ENCODE measurements at regions not wholly inside any gene's neighbourhood (a gene's known extent, or its start where the extent isn't known, plus 50 kb on each side); places are given as distances from the start of the nearest gene placed in this dataset.

DNA sequence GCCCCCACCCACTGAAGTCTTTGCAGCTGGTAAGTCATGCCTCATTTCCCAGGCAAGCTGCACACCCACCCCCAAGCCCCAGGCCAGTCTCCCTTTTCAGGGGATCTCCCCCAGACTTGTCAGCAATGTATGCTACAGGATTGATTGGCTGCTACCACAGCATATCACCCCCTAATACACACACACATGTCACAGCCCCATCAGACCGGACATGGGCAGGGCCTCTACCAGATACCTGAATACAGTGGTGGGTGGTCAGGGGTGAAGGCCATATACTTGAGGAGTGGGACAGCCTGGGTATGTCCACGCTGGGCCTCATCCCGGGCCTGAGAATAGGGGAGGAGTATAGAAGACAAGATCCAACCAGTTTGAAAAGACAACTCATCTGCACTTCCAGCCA is 63.4 kb upstream of the ARAP3 start:
- CTCF ChIA-PET: no interaction called here
- WGBS (ENCODE audit: insufficient coverage): no CpG with 5 or more reads among the region's 3 CpGs
- Histone ChIP-seq H3K36me3 (ENCODE audit: control insufficient read depth in 2 of 2, extremely low read depth in 1 of 2, insufficient read depth in 1 of 2, low read length in 1 of 2) (no peaks in the 10 kb centered on the region), H3K4me1 (ENCODE audit: control insufficient read depth in 1 of 2, extremely low read depth in 1 of 2, insufficient read depth in 2 of 2, low read length in 2 of 2) (no peaks in the 10 kb centered on the region), H3K9me3 (no peaks in the 10 kb centered on the region), H3K4me3 (ENCODE audit: control insufficient read depth in 1 of 2, extremely low read depth in 1 of 2, low read length in 1 of 2) (no peak overlapping the region), H3K27ac (ENCODE audit: low read length) (no peak overlapping the region), H3K27me3 (replicated peaks in 1 of 2; ENCODE audit: control insufficient read depth in 2 of 2, extremely low read depth in 1 of 2, insufficient read depth in 2 of 2, low read length in 1 of 2) (peaks cover 0 to 52% of the 10 kb centered on the region in 2 experiments)
- H3K9me3 Mint-ChIP-seq: no peaks in the 10 kb centered on the region
- peaks cover 63 to 72% of the 10 kb centered on the region in 2 donors for H3K27me3 Mint-ChIP-seq
- no peak overlapping the region for H3K27ac Mint-ChIP-seq
- no peak for DNase-seq
- POLR2A ChIA-PET: no interaction called here
- no peak overlapping the region for H3K4me3 Mint-ChIP-seq
- no peaks in the 10 kb centered on the region for H3K4me1 Mint-ChIP-seq
- no peaks in the 10 kb centered on the region for H3K36me3 Mint-ChIP-seq
- no peak for ATAC-seq (replicated peaks in 1 of 4)

DNA sequence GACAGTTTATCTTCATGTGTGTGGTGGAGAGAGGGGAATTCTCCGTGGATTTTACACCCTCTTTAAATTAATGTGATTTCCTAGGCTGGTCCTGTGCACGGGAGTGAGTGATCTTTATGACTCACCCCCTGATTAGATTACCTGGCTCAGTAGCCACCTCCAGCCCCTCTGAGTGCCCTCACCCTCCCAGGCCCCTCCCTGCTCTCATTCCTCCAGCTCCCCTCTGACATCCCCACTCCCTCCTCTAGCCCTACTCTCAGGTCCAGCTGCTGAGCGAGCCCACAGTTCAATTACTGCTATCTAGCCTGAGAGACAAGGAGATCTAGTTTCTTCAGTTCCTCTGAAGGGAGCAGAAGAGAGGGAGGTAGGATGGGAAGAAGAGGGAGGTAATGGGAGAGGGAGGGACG is 61.8 kb upstream of the ARAP3 start:
- Histone ChIP-seq H3K9me3 (no peaks in the 10 kb centered on the region), H3K36me3 (ENCODE audit: control insufficient read depth in 2 of 2, extremely low read depth in 1 of 2, insufficient read depth in 1 of 2, low read length in 1 of 2) (no peaks in the 10 kb centered on the region), H3K4me1 (ENCODE audit: control insufficient read depth in 1 of 2, extremely low read depth in 1 of 2, insufficient read depth in 2 of 2, low read length in 2 of 2) (no peaks in the 10 kb centered on the region), H3K4me3 (ENCODE audit: control insufficient read depth in 1 of 2, extremely low read depth in 1 of 2, low read length in 1 of 2) (no peak overlapping the region), H3K27me3 (replicated peaks in 1 of 2; ENCODE audit: control insufficient read depth in 2 of 2, extremely low read depth in 1 of 2, insufficient read depth in 2 of 2, low read length in 1 of 2) (peaks cover 0 to 40% of the 10 kb centered on the region in 2 experiments), H3K27ac (ENCODE audit: low read length) (no peak overlapping the region)
- ATAC-seq (replicated peaks in 1 of 4): no peak
- H3K4me1 Mint-ChIP-seq: no peaks in the 10 kb centered on the region
- 14% methylated on average over 1 of the region's 4 CpGs for WGBS (ENCODE audit: insufficient coverage)
- H3K4me3 Mint-ChIP-seq: no peak overlapping the region
- DNase-seq: no peak
- ChIA-PET CTCF (no interaction called here), POLR2A (no interaction called here)
- no peaks in the 10 kb centered on the region for H3K9me3 Mint-ChIP-seq
- no peak overlapping the region for H3K27ac Mint-ChIP-seq
- peaks cover 57 to 67% of the 10 kb centered on the region in 2 donors for H3K27me3 Mint-ChIP-seq
- no peaks in the 10 kb centered on the region for H3K36me3 Mint-ChIP-seq

DNA sequence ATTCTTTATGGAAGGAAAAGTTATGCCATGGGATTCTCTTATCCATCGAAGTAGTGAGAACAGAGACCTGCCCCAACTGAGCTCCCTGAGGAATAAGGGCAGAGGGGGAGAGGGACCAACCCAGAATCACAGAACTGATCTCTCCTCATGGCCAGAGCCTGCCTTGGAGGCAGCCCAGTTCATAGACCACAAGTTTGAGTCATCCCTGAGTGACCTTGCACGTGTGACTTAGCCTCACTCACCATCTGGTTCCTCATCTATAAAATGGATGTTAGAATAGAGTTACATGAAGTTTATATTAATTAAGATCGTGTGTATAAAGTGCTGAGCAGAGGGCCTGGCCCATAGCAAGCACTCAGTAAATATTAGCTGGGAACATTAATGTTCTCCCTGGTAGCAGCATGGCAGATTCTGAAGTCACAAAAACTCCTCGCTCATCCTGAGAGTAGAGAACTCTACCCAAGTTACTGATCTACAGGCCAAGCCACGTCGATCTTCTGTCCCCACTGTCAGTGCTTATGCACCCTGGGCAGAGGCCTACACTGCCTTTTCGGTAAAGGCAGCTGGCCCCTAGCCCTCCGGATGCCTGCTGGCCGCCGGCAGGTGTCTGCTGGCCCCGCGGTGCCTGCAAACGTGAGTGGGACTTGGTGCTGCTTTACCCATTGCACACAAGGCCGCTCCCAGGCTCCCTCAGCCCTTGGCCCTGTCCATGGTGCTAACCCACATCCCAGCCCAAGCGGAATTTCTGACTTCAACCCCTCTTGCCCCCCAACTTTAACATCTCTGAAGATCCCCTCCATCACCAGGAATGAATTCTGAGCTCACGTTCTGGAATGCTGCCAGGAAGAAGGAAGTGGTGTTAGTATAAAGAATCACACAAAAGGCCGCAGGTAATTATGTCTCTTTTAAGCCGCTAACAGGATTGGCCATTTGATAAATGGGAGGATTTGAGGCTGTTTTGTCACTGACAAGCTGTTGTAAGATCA is 61.1 kb upstream of the ARAP3 start:
- Histone ChIP-seq H3K27me3 (replicated peaks in 1 of 2; ENCODE audit: control insufficient read depth in 2 of 2, extremely low read depth in 1 of 2, insufficient read depth in 2 of 2, low read length in 1 of 2) (peaks cover 0 to 34% of the 10 kb centered on the region in 2 experiments), H3K36me3 (ENCODE audit: control insufficient read depth in 2 of 2, extremely low read depth in 1 of 2, insufficient read depth in 1 of 2, low read length in 1 of 2) (no peaks in the 10 kb centered on the region), H3K4me3 (ENCODE audit: control insufficient read depth in 1 of 2, extremely low read depth in 1 of 2, low read length in 1 of 2) (no peak overlapping the region), H3K9me3 (no peaks in the 10 kb centered on the region), H3K27ac (ENCODE audit: low read length) (no peak overlapping the region), H3K4me1 (ENCODE audit: control insufficient read depth in 1 of 2, extremely low read depth in 1 of 2, insufficient read depth in 2 of 2, low read length in 2 of 2) (no peaks in the 10 kb centered on the region)
- no peak overlapping the region for H3K27ac Mint-ChIP-seq
- ChIA-PET POLR2A (no interaction called here), CTCF (no interaction called here)
- ATAC-seq (replicated peaks in 1 of 4): no peak
- H3K36me3 Mint-ChIP-seq: no peaks in the 10 kb centered on the region
- peak in 4 of 35 experiments; percentile 4 to 19 (median 8) for DNase-seq
- 26% methylated on average over 15 of the region's 18 CpGs for WGBS (ENCODE audit: insufficient coverage)
- no peaks in the 10 kb centered on the region for H3K9me3 Mint-ChIP-seq
- H3K27me3 Mint-ChIP-seq: peaks cover 55 to 63% of the 10 kb centered on the region in 2 donors
- no peak overlapping the region for H3K4me3 Mint-ChIP-seq
- no peaks in the 10 kb centered on the region for H3K4me1 Mint-ChIP-seq

DNA sequence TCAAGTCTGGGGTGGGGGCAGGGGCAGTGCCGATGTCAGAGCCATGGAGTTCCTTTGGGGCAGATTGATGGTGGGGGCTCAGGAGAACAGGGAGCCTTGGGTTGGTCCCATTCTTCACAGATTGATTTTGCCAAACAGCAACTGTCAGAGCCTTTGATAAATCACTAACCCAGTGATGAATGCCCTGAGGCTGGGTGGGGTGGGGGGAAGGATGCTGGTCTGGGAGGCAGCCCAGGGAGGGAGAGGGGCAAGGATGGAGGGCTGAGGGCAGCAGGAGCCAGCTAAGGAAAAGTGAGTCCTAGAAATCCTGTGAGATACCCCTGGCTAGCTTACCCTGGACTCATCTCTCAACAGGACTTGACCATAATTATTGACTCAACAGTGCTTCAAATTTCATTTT is 60.1 kb upstream of the ARAP3 start:
- H3K36me3 ChIP-seq (ENCODE audit: control insufficient read depth in 2 of 2, extremely low read depth in 1 of 2, insufficient read depth in 1 of 2, low read length in 1 of 2): no peaks in the 10 kb centered on the region
- no peak for DNase-seq
- WGBS (ENCODE audit: insufficient coverage): no CpG with 5 or more reads among the region's 1 CpG
- H3K36me3 Mint-ChIP-seq: no peaks in the 10 kb centered on the region
- no peaks in the 10 kb centered on the region for H3K9me3 ChIP-seq
- no peak overlapping the region for H3K27ac Mint-ChIP-seq
- POLR2A ChIA-PET: no interaction called here
- H3K27ac ChIP-seq (ENCODE audit: low read length): no peak overlapping the region
- H3K27me3 Mint-ChIP-seq: peaks cover 58 to 66% of the 10 kb centered on the region in 2 donors
- H3K9me3 Mint-ChIP-seq: no peaks in the 10 kb centered on the region
- no peak overlapping the region for H3K4me3 ChIP-seq (ENCODE audit: control insufficient read depth in 1 of 2, extremely low read depth in 1 of 2, low read length in 1 of 2)
- CTCF ChIA-PET: no interaction called here
- H3K4me1 Mint-ChIP-seq: no peaks in the 10 kb centered on the region
- peaks cover 0 to 34% of the 10 kb centered on the region in 2 experiments for H3K27me3 ChIP-seq (replicated peaks in 1 of 2; ENCODE audit: control insufficient read depth in 2 of 2, extremely low read depth in 1 of 2, insufficient read depth in 2 of 2, low read length in 1 of 2)
- no peak overlapping the region for H3K4me3 Mint-ChIP-seq
- no peaks in the 10 kb centered on the region for H3K4me1 ChIP-seq (ENCODE audit: control insufficient read depth in 1 of 2, extremely low read depth in 1 of 2, insufficient read depth in 2 of 2, low read length in 2 of 2)
- ATAC-seq (replicated peaks in 1 of 4): no peak

DNA sequence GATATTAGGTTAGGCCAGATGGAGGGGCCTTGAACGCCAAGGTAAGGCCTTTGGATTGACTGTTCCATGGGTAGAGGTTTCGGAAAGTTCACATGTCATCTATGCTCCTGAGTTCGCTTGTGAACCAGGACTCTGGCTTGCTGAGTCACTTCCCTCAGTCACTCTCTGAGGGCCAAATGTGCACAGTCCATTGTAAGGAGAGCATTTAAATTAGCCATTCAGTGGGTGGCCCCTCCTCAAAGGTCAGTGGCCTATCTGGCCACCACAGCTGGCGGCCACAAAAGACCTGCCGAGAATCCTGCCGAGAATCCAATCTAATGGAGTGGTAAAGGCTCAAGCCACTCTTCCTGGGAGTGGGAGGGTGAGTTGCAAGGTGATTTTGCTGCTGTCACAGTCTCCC is 58.9 kb upstream of the ARAP3 start:
- H3K27ac ChIP-seq (ENCODE audit: low read length): no peak overlapping the region
- H3K4me1 ChIP-seq (ENCODE audit: control insufficient read depth in 1 of 2, extremely low read depth in 1 of 2, insufficient read depth in 2 of 2, low read length in 2 of 2): no peaks in the 10 kb centered on the region
- no peaks in the 10 kb centered on the region for H3K36me3 ChIP-seq (ENCODE audit: control insufficient read depth in 2 of 2, extremely low read depth in 1 of 2, insufficient read depth in 1 of 2, low read length in 1 of 2)
- ChIA-PET CTCF (interaction anchor here in 1 of 2 donors (0.5 kb wide), 1 partner anchor 12 kb away, joined by 4 read pairs; no protein-coding TSS in a partner anchor), POLR2A (no interaction called here)
- peaks cover 0 to 37% of the 10 kb centered on the region in 2 experiments for H3K27me3 ChIP-seq (replicated peaks in 1 of 2; ENCODE audit: control insufficient read depth in 2 of 2, extremely low read depth in 1 of 2, insufficient read depth in 2 of 2, low read length in 1 of 2)
- Mint-ChIP-seq H3K9me3 (no peaks in the 10 kb centered on the region), H3K27ac (no peak overlapping the region), H3K36me3 (no peaks in the 10 kb centered on the region), H3K4me1 (no peaks in the 10 kb centered on the region), H3K4me3 (no peak overlapping the region), H3K27me3 (peaks cover 59 to 66% of the 10 kb centered on the region in 2 donors)
- no peak overlapping the region for H3K4me3 ChIP-seq (ENCODE audit: control insufficient read depth in 1 of 2, extremely low read depth in 1 of 2, low read length in 1 of 2)
- no peaks in the 10 kb centered on the region for H3K9me3 ChIP-seq
- no peak for DNase-seq
- ATAC-seq (replicated peaks in 1 of 4): no peak
- WGBS (ENCODE audit: insufficient coverage): 67% methylated on average over 4 of the region's 6 CpGs

DNA sequence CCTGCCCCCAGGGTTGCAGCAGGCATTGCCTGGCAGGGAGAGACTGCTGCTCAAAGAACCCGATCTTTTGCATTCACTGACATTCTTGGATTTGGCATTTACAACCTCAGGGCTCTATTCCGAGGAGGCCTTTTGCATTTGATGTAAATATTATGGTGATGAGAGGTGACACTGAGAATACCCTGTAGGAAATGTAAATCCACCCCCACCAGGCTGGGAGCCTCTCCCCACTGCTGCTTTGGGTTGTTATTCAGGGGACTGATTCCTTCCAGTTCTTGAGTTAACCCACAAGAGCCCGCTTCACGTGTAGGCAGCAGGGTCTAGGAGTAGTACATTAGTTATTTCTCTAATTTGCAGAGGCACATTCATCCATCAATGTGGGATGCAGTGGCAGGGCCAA is 55.5 kb upstream of the ARAP3 start:
- ChIA-PET POLR2A (no interaction called here), CTCF (interaction anchor here in 1 of 2 donors (0.7 kb wide), 1 partner anchor 59 kb away, joined by 6 read pairs; no protein-coding TSS in a partner anchor)
- Histone ChIP-seq H3K4me1 (ENCODE audit: control insufficient read depth in 1 of 2, extremely low read depth in 1 of 2, insufficient read depth in 2 of 2, low read length in 2 of 2) (no peaks in the 10 kb centered on the region), H3K27ac (ENCODE audit: low read length) (no peak overlapping the region), H3K27me3 (replicated peaks in 1 of 2; ENCODE audit: control insufficient read depth in 2 of 2, extremely low read depth in 1 of 2, insufficient read depth in 2 of 2, low read length in 1 of 2) (peaks cover 0 to 32% of the 10 kb centered on the region in 2 experiments), H3K9me3 (no peaks in the 10 kb centered on the region), H3K4me3 (ENCODE audit: control insufficient read depth in 1 of 2, extremely low read depth in 1 of 2, low read length in 1 of 2) (no peak overlapping the region), H3K36me3 (ENCODE audit: control insufficient read depth in 2 of 2, extremely low read depth in 1 of 2, insufficient read depth in 1 of 2, low read length in 1 of 2) (no peaks in the 10 kb centered on the region)
- Mint-ChIP-seq H3K4me1 (no peaks in the 10 kb centered on the region), H3K4me3 (no peak overlapping the region), H3K9me3 (no peaks in the 10 kb centered on the region), H3K27me3 (peaks cover 49 to 50% of the 10 kb centered on the region in 2 donors), H3K36me3 (no peaks in the 10 kb centered on the region), H3K27ac (no peak overlapping the region)
- no CpG with 5 or more reads among the region's 4 CpGs for WGBS (ENCODE audit: insufficient coverage)
- DNase-seq (no peak), ATAC-seq (replicated peaks in 1 of 4) (no peak)
